ENCODE measurements at regions not wholly inside any gene's neighbourhood (a gene's known extent, or its start where the extent isn't known, plus 50 kb on each side); places are given as distances from the start of the nearest gene placed in this dataset.

- TF ChIP-seq SMC3 (IDR thresholded peaks at IDR 0.05; ENCODE audit: low read length) (peak; percentile 14; the same call in 1 of the 2 replicates), SRF (IDR thresholded peaks at IDR 0.05; ENCODE audit: low read depth, low read length) (0 out of 2 replicates have a peak, but pooled peaks have one; percentile 11), KLF11 (CRISPR knock-in tag; IDR thresholded peaks at IDR 0.05) (no peak; the same call in 1 of the 2 replicates), PPARG (CRISPR knock-in tag; conservative IDR thresholded peaks at IDR 0.05) (peak; percentile 84), CBX1 (IDR thresholded peaks at IDR 0.05; ENCODE audit: low read depth) (no peak), YEATS2 (CRISPR knock-in tag; IDR thresholded peaks at IDR 0.05; ENCODE audit: borderline replicate concordance) (peak; percentile 74), KLF16 (CRISPR knock-in tag; IDR thresholded peaks at IDR 0.05) (peak in 1 of 2 experiments; percentile 60; a peak in 2 of 4 replicates), ARID4A (CRISPR knock-in tag; IDR thresholded peaks at IDR 0.05; ENCODE audit: borderline replicate concordance) (peak; percentile 49; the same call in 1 of the 2 replicates), PITX1 (CRISPR knock-in tag; IDR thresholded peaks at IDR 0.05) (peak; percentile 95), HNRNPK (IDR thresholded peaks at IDR 0.05; ENCODE audit: low read depth, low read length, poor library complexity, severe bottlenecking) (no peak), ETV5 (CRISPR knock-in tag; IDR thresholded peaks at IDR 0.05; ENCODE audit: borderline replicate concordance) (peak; percentile 98), ZNF275 (CRISPR knock-in tag; IDR thresholded peaks at IDR 0.05; ENCODE audit: borderline replicate concordance) (no peak), FOXJ3 (CRISPR knock-in tag; IDR thresholded peaks at IDR 0.05; ENCODE audit: borderline replicate concordance) (peak; percentile 85; the same call in 1 of the 2 replicates), ZBTB8A (CRISPR knock-in tag; IDR thresholded peaks at IDR 0.05; ENCODE audit: borderline replicate concordance, low read depth) (no peak)
- TF ChIP-seq, protein P1, sequence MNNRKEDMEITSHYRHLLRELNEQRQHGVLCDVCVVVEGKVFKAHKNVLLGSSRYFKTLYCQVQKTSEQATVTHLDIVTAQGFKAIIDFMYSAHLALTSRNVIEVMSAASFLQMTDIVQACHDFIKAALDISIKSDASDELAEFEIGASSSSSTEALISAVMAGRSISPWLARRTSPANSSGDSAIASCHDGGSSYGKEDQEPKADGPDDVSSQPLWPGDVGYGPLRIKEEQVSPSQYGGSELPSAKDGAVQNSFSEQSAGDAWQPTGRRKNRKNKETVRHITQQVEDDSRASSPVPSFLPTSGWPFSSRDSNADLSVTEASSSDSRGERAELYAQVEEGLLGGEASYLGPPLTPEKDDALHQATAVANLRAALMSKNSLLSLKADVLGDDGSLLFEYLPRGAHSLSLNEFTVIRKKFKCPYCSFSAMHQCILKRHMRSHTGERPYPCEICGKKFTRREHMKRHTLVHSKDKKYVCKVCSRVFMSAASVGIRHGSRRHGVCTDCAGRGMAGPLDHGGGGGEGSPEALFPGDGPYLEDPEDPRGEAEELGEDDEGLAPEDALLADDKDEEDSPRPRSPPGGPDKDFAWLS (CRISPR knock-in tag; IDR thresholded peaks at IDR 0.05; ENCODE audit: borderline replicate concordance) = no peak
- TF ChIP-seq, protein P2, sequence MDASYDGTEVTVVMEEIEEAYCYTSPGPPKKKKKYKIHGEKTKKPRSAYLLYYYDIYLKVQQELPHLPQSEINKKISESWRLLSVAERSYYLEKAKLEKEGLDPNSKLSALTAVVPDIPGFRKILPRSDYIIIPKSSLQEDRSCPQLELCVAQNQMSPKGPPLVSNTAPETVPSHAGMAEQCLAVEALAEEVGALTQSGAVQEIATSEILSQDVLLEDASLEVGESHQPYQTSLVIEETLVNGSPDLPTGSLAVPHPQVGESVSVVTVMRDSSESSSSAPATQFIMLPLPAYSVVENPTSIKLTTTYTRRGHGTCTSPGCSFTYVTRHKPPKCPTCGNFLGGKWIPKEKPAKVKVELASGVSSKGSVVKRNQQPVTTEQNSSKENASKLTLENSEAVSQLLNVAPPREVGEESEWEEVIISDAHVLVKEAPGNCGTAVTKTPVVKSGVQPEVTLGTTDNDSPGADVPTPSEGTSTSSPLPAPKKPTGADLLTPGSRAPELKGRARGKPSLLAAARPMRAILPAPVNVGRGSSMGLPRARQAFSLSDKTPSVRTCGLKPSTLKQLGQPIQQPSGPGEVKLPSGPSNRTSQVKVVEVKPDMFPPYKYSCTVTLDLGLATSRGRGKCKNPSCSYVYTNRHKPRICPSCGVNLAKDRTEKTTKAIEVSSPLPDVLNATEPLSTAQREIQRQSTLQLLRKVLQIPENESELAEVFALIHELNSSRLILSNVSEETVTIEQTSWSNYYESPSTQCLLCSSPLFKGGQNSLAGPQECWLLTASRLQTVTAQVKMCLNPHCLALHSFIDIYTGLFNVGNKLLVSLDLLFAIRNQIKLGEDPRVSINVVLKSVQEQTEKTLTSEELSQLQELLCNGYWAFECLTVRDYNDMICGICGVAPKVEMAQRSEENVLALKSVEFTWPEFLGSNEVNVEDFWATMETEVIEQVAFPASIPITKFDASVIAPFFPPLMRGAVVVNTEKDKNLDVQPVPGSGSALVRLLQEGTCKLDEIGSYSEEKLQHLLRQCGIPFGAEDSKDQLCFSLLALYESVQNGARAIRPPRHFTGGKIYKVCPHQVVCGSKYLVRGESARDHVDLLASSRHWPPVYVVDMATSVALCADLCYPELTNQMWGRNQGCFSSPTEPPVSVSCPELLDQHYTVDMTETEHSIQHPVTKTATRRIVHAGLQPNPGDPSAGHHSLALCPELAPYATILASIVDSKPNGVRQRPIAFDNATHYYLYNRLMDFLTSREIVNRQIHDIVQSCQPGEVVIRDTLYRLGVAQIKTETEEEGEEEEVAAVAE (CRISPR knock-in tag; IDR thresholded peaks at IDR 0.05; ENCODE audit: borderline replicate concordance) = 0 out of 2 replicates have a peak, but pooled peaks have one; percentile 39
- TF ChIP-seq, protein P3, sequence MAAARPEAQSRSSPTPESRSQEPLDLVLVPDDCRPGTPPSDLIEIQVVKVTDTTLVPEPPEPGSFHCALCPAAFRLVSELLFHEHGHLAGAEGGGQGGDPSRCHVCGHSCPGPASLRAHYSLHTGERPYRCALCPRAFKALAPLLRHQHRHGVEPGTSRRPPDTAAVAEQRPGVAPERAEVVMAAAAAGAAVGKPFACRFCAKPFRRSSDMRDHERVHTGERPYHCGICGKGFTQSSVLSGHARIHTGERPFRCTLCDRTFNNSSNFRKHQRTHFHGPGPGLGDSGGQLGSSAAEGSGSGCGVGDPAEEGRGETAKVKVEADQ (CRISPR knock-in tag; IDR thresholded peaks at IDR 0.05; ENCODE audit: borderline replicate concordance) = no peak
Observed at GRCh38 chr14:51534610-51535011, 117.1 kb upstream of the FRMD6 start (continued).

Data from HepG2 (cell line).